GM12864 (cell line): ENCODE measurements at regions not wholly inside any gene's neighbourhood (a gene's known extent, or its start where the extent isn't known, plus 50 kb on each side); places are given as distances from the start of the nearest gene placed in this dataset.

ENCODE experiments used
- DNase-seq: peaks from one replicate; pipeline ENCODE4 v3.0.0-alpha.2; 2011; ENCODE audit warnings: low read depth
- H3K4me3 ChIP-seq: 2 replicates; pipeline ENCODE4 v1.5.1; 2011; ENCODE audit warnings: mild to moderate bottlenecking, low read depth, low read length, control low read depth
- TF ChIP-seq, protein P1 (sequence below): IDR thresholded peaks from 2 replicates; pipeline ENCODE4 v1.5.1; 2011; ENCODE audit warnings: low read depth, mild to moderate bottlenecking, moderate library complexity, low read length, control low read depth, inconsistent platforms; ENCODE audit errors: missing control alignments

DNA sequence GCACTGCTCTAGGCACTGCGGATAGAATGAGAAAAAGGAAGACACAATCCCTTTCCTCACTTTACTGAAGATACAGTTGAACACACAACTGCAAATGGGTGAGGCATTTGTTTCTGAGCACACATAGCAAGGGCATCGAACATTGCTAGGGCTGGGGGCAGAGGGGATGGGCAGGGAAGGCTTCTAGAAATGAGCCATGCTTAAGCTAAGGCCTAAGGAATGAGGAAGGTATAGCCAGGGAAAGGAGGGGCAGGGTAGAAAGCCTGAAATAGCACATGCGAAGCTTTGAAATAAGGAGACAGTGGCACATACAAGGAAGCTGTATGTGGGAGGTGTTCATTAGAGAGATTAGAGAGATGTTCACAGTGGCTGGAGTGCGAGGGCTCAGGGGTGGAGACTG is 92.7 kb downstream of the KIF4B start:
- no peak for DNase-seq
- no peak overlapping the region for H3K4me3 ChIP-seq
- TF ChIP-seq, protein P1, sequence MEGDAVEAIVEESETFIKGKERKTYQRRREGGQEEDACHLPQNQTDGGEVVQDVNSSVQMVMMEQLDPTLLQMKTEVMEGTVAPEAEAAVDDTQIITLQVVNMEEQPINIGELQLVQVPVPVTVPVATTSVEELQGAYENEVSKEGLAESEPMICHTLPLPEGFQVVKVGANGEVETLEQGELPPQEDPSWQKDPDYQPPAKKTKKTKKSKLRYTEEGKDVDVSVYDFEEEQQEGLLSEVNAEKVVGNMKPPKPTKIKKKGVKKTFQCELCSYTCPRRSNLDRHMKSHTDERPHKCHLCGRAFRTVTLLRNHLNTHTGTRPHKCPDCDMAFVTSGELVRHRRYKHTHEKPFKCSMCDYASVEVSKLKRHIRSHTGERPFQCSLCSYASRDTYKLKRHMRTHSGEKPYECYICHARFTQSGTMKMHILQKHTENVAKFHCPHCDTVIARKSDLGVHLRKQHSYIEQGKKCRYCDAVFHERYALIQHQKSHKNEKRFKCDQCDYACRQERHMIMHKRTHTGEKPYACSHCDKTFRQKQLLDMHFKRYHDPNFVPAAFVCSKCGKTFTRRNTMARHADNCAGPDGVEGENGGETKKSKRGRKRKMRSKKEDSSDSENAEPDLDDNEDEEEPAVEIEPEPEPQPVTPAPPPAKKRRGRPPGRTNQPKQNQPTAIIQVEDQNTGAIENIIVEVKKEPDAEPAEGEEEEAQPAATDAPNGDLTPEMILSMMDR, result no peak

DNA sequence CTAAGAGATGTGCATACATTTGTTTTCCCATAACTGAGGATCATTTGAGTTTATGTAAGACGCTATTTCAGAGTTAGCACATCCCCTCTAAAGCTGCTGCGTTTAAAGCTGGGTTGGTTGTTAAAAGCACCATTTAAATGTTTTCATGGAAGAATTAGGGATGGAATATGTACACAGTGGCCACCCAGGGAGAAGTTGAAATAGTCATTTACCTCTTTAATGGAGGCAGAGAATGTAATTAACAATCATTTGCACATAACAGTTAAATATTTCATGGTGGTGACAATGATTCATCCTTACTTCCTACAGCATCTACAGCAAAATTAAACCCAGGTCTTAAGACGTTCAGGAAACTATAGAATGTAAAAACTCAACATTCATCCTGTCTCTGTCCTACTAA is 100.3 kb downstream of the KIF4B start:
- no peak for DNase-seq
- no peak overlapping the region for H3K4me3 ChIP-seq
- TF ChIP-seq, protein P1, result no peak

DNA sequence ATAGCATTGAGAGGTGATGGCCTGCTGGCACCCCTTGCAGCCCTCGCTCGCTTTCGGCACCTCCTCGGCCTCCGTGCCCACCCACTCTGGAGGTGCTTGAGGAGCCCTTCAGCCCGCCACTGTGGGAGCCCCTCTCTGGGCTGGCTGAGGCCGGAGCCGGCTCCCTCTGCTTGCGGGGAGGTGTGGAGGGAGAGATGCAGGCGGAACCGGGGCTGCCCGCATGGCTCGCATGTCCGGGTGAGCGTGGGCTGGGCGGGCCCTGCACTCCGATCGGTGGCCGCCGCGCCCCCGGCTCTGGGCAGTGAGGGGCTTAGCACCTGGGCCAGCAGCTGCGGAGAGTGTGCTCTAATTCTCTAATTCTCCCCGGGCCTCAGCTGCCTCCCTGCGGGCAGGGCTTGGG is 101.1 kb downstream of the KIF4B start:
- no peak overlapping the region for H3K4me3 ChIP-seq
- DNase-seq, result no peak
- TF ChIP-seq, protein P1, result no peak

DNA sequence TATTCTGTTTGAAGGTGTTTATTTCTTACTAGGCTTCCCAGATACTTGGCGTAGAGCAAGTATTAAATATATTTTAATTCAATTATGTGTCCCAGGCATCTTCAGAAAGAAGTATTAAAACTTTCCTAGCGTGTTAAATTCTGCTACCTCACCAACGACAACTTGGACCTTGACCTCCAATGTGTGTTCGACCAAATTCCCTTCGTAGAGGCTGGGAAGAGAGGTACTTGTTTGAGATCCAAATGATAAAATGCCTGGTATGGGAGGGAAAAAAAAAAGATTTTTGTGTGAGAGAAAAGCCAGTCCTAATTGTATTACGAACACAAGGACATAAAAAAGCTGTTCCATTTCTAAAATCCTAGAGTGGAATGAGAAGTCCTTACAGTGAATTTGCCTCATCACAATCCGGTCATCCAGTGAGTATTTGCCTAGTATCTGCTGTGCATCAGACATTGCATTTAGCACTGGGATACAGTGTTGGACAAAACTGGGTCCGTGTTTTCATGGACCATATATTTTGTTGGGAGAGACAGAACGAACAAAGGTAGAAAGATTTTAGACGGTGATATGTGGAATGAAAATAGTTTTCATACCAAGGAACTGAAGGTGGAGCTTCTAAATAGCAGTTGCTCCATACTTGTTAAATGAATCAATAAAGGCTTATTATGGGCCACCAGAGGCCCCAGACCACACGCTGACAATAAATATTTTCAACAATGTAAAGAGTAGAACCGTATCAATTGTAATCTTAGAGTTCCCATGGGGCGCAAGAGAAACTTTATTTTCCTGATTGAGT is 103.1 kb downstream of the KIF4B start:
- TF ChIP-seq, protein P1, result no peak
- H3K4me3 ChIP-seq, result no peak overlapping the region
- no peak for DNase-seq

DNA sequence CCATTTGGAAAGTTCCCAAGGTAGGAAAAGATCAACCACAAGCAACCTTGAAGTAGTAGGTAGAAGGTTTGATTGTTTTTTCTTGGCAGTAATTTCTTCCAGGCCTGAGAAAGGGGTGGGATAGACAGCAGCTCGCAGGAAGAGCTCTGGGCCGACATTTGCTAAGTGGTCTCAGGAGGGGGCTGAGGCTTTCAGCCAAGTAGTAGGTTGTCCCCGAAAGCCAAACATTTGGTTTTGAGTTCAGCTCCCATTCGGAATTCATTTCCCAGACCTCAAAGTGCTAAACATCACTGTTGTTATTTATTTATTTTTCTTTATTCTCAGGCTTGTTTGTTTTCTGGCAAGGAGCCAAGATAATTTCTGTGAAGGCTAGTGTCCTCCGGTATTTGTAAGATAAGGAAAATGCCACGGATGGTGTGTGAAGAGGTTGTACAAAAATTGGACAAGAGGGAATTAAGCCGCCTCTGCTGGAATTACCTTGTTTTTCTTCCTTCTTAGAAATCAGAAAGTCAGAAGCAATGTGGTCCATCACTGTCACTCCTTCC is 112.1 kb downstream of the KIF4B start:
- TF ChIP-seq, protein P1, result no peak
- DNase-seq, result no peak
- no peak overlapping the region for H3K4me3 ChIP-seq

DNA sequence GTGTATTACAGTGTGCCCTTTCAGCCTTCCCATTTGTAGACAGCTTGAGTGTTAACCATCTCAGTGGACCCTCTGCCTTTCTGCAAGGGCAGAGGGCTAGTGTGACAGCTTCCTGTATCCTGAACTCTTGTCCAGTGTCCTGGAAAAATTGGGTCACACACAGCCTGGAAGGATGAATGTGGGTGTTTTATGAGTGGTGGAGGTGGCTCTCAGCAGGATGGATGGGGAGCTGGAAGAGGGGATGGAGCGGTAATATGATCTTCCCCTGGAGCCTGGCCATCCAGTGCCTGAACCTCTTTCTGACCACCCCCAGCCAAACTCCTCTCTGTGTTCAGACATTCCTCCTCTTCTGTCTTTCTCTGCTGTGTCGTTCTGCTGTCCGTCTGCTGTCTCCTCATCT is 113.0 kb downstream of the KIF4B start:
- no peak overlapping the region for H3K4me3 ChIP-seq
- TF ChIP-seq, protein P1, result no peak
- DNase-seq, result no peak

DNA sequence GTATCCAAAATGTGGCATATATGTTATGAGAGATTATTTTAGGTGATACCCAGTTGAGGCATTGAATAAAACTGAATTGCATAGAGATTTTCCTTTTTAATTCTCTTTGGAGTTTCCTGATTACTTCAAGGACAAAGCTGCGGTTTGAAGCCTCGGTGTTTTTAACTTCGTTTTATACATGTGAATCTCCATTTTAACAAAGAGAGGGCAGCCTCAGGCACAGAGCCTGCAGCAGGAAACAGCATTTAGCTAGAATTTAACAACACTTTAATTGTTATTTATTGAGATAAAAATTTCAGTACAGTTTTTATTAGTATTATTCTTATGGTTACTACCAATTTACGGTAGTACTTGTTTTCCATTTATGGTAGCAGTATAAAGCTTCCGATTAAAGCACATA is 114.0 kb downstream of the KIF4B start:
- TF ChIP-seq, protein P1, result no peak
- DNase-seq, result no peak
- H3K4me3 ChIP-seq, result no peak overlapping the region
